H9 (cell line): ENCODE measurements at regions not wholly inside any gene's neighbourhood (a gene's known extent, or its start where the extent isn't known, plus 50 kb on each side); places are given as distances from the start of the nearest gene placed in this dataset.

ENCODE experiments used
- DNase-seq: peaks from one replicate; pipeline ENCODE4 v3.0.0-alpha.2; 2017
- H2AFZ ChIP-seq: one replicate; pipeline ENCODE4 v1.6.1; 2013; ENCODE audit warnings: mild to moderate bottlenecking, low read length, control low read depth, moderate library complexity
- H2AK5ac ChIP-seq: 2 replicates; pipeline ENCODE4 v1.6.1; 2013; ENCODE audit warnings: low read length, control low read depth, mixed read lengths; ENCODE audit not compliant: insufficient read length
- H2BK120ac ChIP-seq: one replicate; pipeline ENCODE4 v1.6.1; 2013; ENCODE audit warnings: low read depth, mild to moderate bottlenecking, low read length, control low read depth, inconsistent platforms; ENCODE audit not compliant: poor library complexity, severe bottlenecking
- H2BK12ac ChIP-seq: 2 replicates; pipeline ENCODE4 v1.6.1; 2013; ENCODE audit warnings: low read length, control low read depth, mixed read lengths, low read depth; ENCODE audit not compliant: insufficient read length
- H2BK15ac ChIP-seq: 2 replicates; pipeline ENCODE4 v1.6.1; 2013; ENCODE audit warnings: low read depth, low read length, control low read depth
- H2BK20ac ChIP-seq: one replicate; pipeline ENCODE4 v1.6.1; 2013; ENCODE audit warnings: low read depth, mild to moderate bottlenecking, low read length, control low read depth, inconsistent platforms; ENCODE audit not compliant: poor library complexity, severe bottlenecking
- H2BK5ac ChIP-seq: 2 replicates; pipeline ENCODE4 v1.6.1; 2013; ENCODE audit warnings: low read length, control low read depth, mixed read lengths; ENCODE audit not compliant: insufficient read length
- H3K14ac ChIP-seq: 2 replicates; pipeline ENCODE4 v1.6.1; 2013; ENCODE audit warnings: low read length, control low read depth; ENCODE audit not compliant: insufficient read depth
- H3K18ac ChIP-seq: 2 replicates; pipeline ENCODE4 v1.6.1; 2013; ENCODE audit warnings: low read depth, mild to moderate bottlenecking, mixed read lengths, low read length, control low read depth; ENCODE audit not compliant: insufficient read length
- H3K23ac ChIP-seq: 2 replicates; pipeline ENCODE4 v1.6.1; 2013; ENCODE audit warnings: low read length, control low read depth, mixed read lengths, low read depth; ENCODE audit not compliant: insufficient read length
- H3K23me2 ChIP-seq: 2 replicates; pipeline ENCODE4 v1.6.1; 2013; ENCODE audit warnings: low read depth, mild to moderate bottlenecking, mixed read lengths, low read length, control low read depth; ENCODE audit not compliant: insufficient read length, poor library complexity, severe bottlenecking
- H3K27ac ChIP-seq: 2 replicates; pipeline ENCODE4 v1.5.1; 2013; ENCODE audit warnings: low read length, control low read depth, mixed read lengths, low read depth; ENCODE audit not compliant: insufficient read length
- H3K27me3 ChIP-seq: 2 replicates; pipeline ENCODE4 v1.6.1; 2013; ENCODE audit warnings: low read length, control low read depth, inconsistent platforms; ENCODE audit not compliant: insufficient read depth
- H3K4ac ChIP-seq: 2 replicates; pipeline ENCODE4 v1.6.1; 2013; ENCODE audit warnings: low read depth, mild to moderate bottlenecking, control low read depth, inconsistent platforms, low read length, moderate library complexity
- H3K4me1 ChIP-seq: 2 replicates; pipeline ENCODE4 v1.6.1; 2013; ENCODE audit warnings: low read length, control low read depth, inconsistent platforms; ENCODE audit not compliant: insufficient read depth
- H3K4me2 ChIP-seq: 2 replicates; pipeline ENCODE4 v1.6.1; 2013; ENCODE audit warnings: low read length, control low read depth, mixed read lengths; ENCODE audit not compliant: insufficient read length, insufficient read depth
- H3K56ac ChIP-seq: 2 replicates; pipeline ENCODE4 v1.6.1; 2013; ENCODE audit warnings: low read depth, mild to moderate bottlenecking, mixed read lengths, low read length, control low read depth; ENCODE audit not compliant: insufficient read length
- H3K79me1 ChIP-seq: 2 replicates; pipeline ENCODE4 v1.6.1; 2013; ENCODE audit warnings: low read depth, mild to moderate bottlenecking, moderate library complexity, low read length, control low read depth, inconsistent platforms; ENCODE audit not compliant: insufficient read depth, poor library complexity, severe bottlenecking
- H3K79me2 ChIP-seq: 2 replicates; pipeline ENCODE4 v1.6.1; 2013; ENCODE audit warnings: low read length, control low read depth, inconsistent platforms; ENCODE audit not compliant: insufficient read depth
- H3K9ac ChIP-seq: 2 replicates; pipeline ENCODE4 v1.6.1; 2013; ENCODE audit warnings: low read length, control low read depth, mixed read lengths; ENCODE audit not compliant: insufficient read length; ENCODE audit errors: extremely low read depth
- H3K9me3 ChIP-seq: one replicate; pipeline ENCODE4 v1.6.1; 2013; ENCODE audit warnings: low read depth, low read length, inconsistent platforms; ENCODE audit not compliant: control insufficient read depth
- H3T11ph ChIP-seq: one replicate; pipeline ENCODE4 v1.6.1; 2013; ENCODE audit warnings: mild to moderate bottlenecking, low read length, control low read depth, inconsistent platforms
- H4K20me1 ChIP-seq: one replicate; pipeline ENCODE4 v1.6.1; 2013; ENCODE audit not compliant: control insufficient read depth, insufficient read length, insufficient read depth
- H4K5ac ChIP-seq: 2 replicates; pipeline ENCODE4 v1.6.1; 2013; ENCODE audit warnings: low read depth, mild to moderate bottlenecking, mixed read lengths, low read length, control low read depth; ENCODE audit not compliant: insufficient read length
- H4K8ac ChIP-seq: replicated peaks from 2 replicates; pipeline ENCODE4 v1.6.1; 2013; ENCODE audit warnings: low read length, control low read depth, mixed read lengths, low read depth; ENCODE audit not compliant: insufficient read length
- H4K91ac ChIP-seq: 2 replicates; pipeline ENCODE4 v1.6.1; 2013; ENCODE audit warnings: low read depth, mild to moderate bottlenecking, moderate library complexity, mixed read lengths, low read length, control low read depth; ENCODE audit not compliant: insufficient read length
- H3K27ac Mint-ChIP-seq, 3 experiments: 2 replicates in 2 of 3; 3 replicates in 1 of 3; pipeline ENCODE4 v1.8.0; 2020 to 2021; ENCODE audit warnings: mixed read lengths in 3 of 3, mild to moderate bottlenecking in 1 of 3, moderate library complexity in 1 of 3
- H3K27me3 Mint-ChIP-seq: 2 replicates; pipeline ENCODE4 v1.8.0; 2021; ENCODE audit warnings: low read depth, mild to moderate bottlenecking, moderate library complexity, mixed read lengths
- H3K36me3 Mint-ChIP-seq, 3 experiments: 2 replicates in 2 of 3; 3 replicates in 1 of 3; pipeline ENCODE4 v1.8.0; 2020 to 2021; ENCODE audit warnings: low read depth in 3 of 3, mixed read lengths in 3 of 3; ENCODE audit not compliant: insufficient read depth in 1 of 3
- H3K4me1 Mint-ChIP-seq, 2 experiments: 2 replicates each; pipeline ENCODE4 v1.8.0; 2020; ENCODE audit warnings: mixed read lengths in 2 of 2
- H3K4me3 Mint-ChIP-seq, 2 experiments: 2 replicates in 1 of 2; 3 replicates in 1 of 2; pipeline ENCODE4 v1.8.0; 2020 to 2021; ENCODE audit warnings: mild to moderate bottlenecking in 2 of 2, mixed read lengths in 2 of 2, moderate library complexity in 1 of 2
- H3K9me3 Mint-ChIP-seq, 2 experiments: 2 replicates in 1 of 2; 3 replicates in 1 of 2; pipeline ENCODE4 v1.8.0; 2020; ENCODE audit warnings: mild to moderate bottlenecking in 2 of 2, mixed read lengths in 2 of 2, moderate library complexity in 1 of 2
- TF ChIP-seq, protein P1 (sequence below): fragments of 200-600 bp; sonication (generic); conservative IDR thresholded peaks from 3 replicates; pipeline ENCODE4 v1.8.0; 2021; ENCODE audit warnings: antibody characterized with exemption, mild to moderate bottlenecking

DNA sequence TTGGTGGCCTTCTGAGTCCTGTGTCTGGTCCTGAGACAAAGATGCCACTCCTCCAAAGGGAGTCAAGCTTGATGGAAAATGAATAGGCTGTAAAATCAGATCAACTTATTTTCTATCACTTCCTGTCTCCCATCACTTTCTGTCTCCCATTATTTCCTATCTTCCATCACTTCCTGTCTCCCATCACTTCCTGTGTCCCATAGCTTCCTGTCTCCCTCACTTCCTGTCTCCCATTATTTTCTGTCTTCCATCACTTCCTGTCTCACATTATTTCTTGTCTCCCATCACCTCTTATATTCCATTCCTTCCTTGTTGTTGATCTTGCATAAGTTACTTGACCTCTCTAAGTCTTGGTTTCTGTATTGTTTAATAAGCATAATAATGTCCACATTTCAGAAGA, 418.5 kb upstream of the EEF2KMT start:
- Mint-ChIP-seq H3K36me3 (peaks cover 0 to 9% (median 0%) of the 10 kb centered on the region in 3 experiments; a peak in 4 of 7 replicates), H3K27me3 (peaks cover 13% of the 10 kb centered on the region)

More for the DNA sequence above, 418.5 kb upstream of the EEF2KMT start:
- Histone ChIP-seq H2BK15ac (no peak overlapping the region), H3K9me3 (no peaks in the 10 kb centered on the region), H3T11ph (no peak overlapping the region), H2BK12ac (no peak overlapping the region), H3K27ac (no peak overlapping the region), H3K4me1 (no peaks in the 10 kb centered on the region), H3K18ac (no peak overlapping the region), H3K4me2 (no peak overlapping the region), H3K9ac (no peak overlapping the region), H2AFZ (no peak overlapping the region), H3K14ac (no peak overlapping the region), H3K79me1 (no peaks in the 10 kb centered on the region), H2BK120ac (no peak overlapping the region), H3K23me2 (no peaks in the 10 kb centered on the region), H2AK5ac (no peak overlapping the region), H4K8ac (no peak overlapping the region), H3K79me2 (no peaks in the 10 kb centered on the region), H2BK5ac (no peak overlapping the region), H4K5ac (no peak overlapping the region), H4K91ac (no peak overlapping the region), H3K4ac (no peak overlapping the region), H3K23ac (no peak overlapping the region), H2BK20ac (no peak overlapping the region), H4K20me1 (no peaks in the 10 kb centered on the region), H3K27me3 (no peaks in the 10 kb centered on the region), H3K56ac (no peak overlapping the region)
- no peak for DNase-seq
- Mint-ChIP-seq H3K4me1 (peaks cover 13 to 16% of the 10 kb centered on the region in 2 experiments), H3K27ac (no peak overlapping the region), H3K4me3 (no peak overlapping the region), H3K9me3 (peaks cover 0 to 3% of the 10 kb centered on the region in 2 experiments; a peak in 2 of 5 replicates)
- TF ChIP-seq, protein P1, sequence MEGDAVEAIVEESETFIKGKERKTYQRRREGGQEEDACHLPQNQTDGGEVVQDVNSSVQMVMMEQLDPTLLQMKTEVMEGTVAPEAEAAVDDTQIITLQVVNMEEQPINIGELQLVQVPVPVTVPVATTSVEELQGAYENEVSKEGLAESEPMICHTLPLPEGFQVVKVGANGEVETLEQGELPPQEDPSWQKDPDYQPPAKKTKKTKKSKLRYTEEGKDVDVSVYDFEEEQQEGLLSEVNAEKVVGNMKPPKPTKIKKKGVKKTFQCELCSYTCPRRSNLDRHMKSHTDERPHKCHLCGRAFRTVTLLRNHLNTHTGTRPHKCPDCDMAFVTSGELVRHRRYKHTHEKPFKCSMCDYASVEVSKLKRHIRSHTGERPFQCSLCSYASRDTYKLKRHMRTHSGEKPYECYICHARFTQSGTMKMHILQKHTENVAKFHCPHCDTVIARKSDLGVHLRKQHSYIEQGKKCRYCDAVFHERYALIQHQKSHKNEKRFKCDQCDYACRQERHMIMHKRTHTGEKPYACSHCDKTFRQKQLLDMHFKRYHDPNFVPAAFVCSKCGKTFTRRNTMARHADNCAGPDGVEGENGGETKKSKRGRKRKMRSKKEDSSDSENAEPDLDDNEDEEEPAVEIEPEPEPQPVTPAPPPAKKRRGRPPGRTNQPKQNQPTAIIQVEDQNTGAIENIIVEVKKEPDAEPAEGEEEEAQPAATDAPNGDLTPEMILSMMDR: no peak
